ENCODE measurements at regions not wholly inside any gene's neighbourhood (a gene's known extent, or its start where the extent isn't known, plus 50 kb on each side); places are given as distances from the start of the nearest gene placed in this dataset.
"Not testable (repeated sequence)": the region's sequence is repeated elsewhere in the genome, so short reads cannot be mapped to it uniquely, and the experiment has no call there.

DNA sequence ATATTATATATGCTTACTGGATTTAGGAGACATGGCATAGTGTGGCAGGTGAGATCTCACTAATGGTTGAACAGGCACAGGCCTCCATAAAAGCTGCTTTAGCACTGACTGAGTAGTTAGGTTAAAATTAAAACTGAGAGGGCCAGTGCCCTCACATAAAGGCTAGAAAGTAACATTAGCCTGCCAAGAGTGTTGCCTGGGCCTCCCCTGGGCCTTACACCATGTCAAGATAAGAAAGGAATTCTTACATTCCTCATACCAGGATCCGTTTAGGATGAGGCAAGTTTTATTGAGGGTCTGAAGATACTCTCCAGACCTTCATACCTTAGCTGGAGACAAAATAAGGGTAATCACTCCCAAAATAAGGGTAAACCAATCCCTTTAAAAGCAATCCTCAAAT is 1011.8 kb downstream of the PLA2G4A start:
- Histone ChIP-seq H3K9me3 (ENCODE audit: control insufficient read depth, low read length) (peaks cover 3% of the 10 kb centered on the region), H3K4me3 (ENCODE audit: insufficient read depth, low read depth, low read length) (no peak overlapping the region), H3K27me3 (ENCODE audit: control insufficient read depth, insufficient read depth, low read length, poor library complexity, severe bottlenecking) (no peaks in the 10 kb centered on the region), H3K27ac (ENCODE audit: insufficient read depth, low read depth, low read length, poor library complexity, severe bottlenecking) (no peak overlapping the region), H3K4me1 (ENCODE audit: control insufficient read depth, insufficient read depth, low read length) (no peaks in the 10 kb centered on the region), H3K36me3 (ENCODE audit: control insufficient read depth, insufficient read depth, low read length) (no peaks in the 10 kb centered on the region)
- WGBS, 2 experiments = 63 to 87% methylated on average over 1 of the region's 1 CpG

DNA sequence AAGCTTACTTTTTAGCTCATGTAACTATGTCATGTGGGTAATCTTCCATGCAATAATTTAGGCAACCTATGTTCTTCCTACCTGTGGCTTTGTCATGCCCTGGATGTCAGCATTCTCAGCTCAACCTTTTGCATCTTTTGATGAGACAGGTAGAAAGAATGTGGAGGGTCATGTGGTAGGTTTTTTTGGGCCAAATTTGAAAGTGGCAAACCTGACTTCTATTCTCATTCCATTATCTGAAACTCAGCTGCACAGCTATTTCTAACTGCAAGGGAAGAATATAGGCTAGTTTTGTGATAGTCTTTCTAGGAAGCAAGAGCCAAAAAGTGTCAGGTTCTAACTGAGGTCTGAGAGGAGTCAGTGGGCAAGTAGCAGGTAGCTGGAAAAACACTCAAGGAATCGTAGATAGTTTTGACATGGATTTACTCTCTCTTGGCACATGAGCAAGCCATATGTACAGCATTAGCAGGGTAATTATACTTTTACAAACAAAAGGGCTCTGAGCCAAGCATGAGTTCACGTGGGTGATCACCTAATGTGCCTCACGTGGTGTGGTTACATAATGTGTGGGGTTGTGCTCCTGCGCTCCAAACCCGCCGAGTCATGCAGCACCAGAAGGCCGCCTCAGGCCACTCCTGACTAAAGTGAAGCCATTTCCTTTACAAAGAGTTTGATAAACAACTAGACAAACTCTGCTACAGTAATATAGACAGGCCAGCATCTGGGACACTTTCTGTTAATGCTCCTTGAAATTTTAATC is 1013.8 kb downstream of the PLA2G4A start:
- H3K4me1 ChIP-seq (ENCODE audit: control insufficient read depth, insufficient read depth, low read length) = no peaks in the 10 kb centered on the region
- H3K27ac ChIP-seq (ENCODE audit: insufficient read depth, low read depth, low read length, poor library complexity, severe bottlenecking) = no peak overlapping the region
- no peaks in the 10 kb centered on the region for H3K36me3 ChIP-seq (ENCODE audit: control insufficient read depth, insufficient read depth, low read length)
- peaks cover 3% of the 10 kb centered on the region for H3K9me3 ChIP-seq (ENCODE audit: control insufficient read depth, low read length)
- no peak overlapping the region for H3K4me3 ChIP-seq (ENCODE audit: insufficient read depth, low read depth, low read length)
- 90 to 91% methylated on average over 7 of the region's 7 CpGs for WGBS, 2 experiments
- no peaks in the 10 kb centered on the region for H3K27me3 ChIP-seq (ENCODE audit: control insufficient read depth, insufficient read depth, low read length, poor library complexity, severe bottlenecking)

DNA sequence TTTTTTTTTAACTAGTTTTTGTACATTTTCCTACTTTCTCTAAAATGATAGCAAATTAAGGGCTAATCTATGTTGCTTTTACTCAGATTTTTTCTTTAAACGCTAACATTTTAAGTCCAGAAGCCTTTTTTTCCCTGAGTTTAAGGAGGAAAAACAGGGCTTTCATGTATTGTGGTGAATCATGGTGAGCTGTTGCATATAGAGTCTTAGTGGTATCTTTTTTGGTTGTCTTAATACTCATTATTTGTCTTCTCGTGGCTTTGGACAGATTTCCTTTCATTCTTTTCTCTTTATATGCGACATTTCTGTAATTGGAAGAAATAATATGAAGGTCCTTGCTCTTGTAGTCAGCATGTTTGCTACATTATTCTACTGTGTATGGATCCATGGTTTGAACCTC is 1015.6 kb downstream of the PLA2G4A start:
- Histone ChIP-seq H3K4me1 (ENCODE audit: control insufficient read depth, insufficient read depth, low read length) (no peaks in the 10 kb centered on the region), H3K27ac (ENCODE audit: insufficient read depth, low read depth, low read length, poor library complexity, severe bottlenecking) (no peak overlapping the region), H3K27me3 (ENCODE audit: control insufficient read depth, insufficient read depth, low read length, poor library complexity, severe bottlenecking) (no peaks in the 10 kb centered on the region), H3K9me3 (ENCODE audit: control insufficient read depth, low read length) (peaks cover 3% of the 10 kb centered on the region), H3K36me3 (ENCODE audit: control insufficient read depth, insufficient read depth, low read length) (no peaks in the 10 kb centered on the region), H3K4me3 (ENCODE audit: insufficient read depth, low read depth, low read length) (no peak overlapping the region)
- WGBS, 2 experiments = 100% methylated on average over 3 of the region's 3 CpGs

DNA sequence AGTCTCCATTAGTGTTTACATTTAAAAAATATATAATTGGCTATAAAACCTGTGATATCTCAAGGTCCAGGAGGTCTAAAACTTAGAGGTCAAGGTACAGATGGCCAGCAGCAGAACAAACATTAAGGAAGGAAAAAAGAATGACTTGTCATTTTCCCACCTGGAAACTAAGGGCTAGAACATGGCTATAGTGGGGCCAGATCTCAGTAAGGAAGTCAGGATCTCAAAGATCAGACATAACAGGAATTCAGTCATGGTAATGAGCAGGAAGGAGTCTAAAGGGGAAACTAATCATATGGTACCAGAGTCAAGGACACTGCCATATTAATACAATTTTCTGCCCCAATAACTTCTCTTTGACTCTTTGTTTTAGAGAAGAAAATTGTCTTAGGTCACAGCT is 1018.8 kb downstream of the PLA2G4A start:
- peaks cover 3% of the 10 kb centered on the region for H3K9me3 ChIP-seq (ENCODE audit: control insufficient read depth, low read length)
- H3K27me3 ChIP-seq (ENCODE audit: control insufficient read depth, insufficient read depth, low read length, poor library complexity, severe bottlenecking) = no peaks in the 10 kb centered on the region
- H3K4me3 ChIP-seq (ENCODE audit: insufficient read depth, low read depth, low read length) = no peak overlapping the region
- H3K27ac ChIP-seq (ENCODE audit: insufficient read depth, low read depth, low read length, poor library complexity, severe bottlenecking) = no peak overlapping the region
- no peaks in the 10 kb centered on the region for H3K36me3 ChIP-seq (ENCODE audit: control insufficient read depth, insufficient read depth, low read length)
- no peaks in the 10 kb centered on the region for H3K4me1 ChIP-seq (ENCODE audit: control insufficient read depth, insufficient read depth, low read length)

DNA sequence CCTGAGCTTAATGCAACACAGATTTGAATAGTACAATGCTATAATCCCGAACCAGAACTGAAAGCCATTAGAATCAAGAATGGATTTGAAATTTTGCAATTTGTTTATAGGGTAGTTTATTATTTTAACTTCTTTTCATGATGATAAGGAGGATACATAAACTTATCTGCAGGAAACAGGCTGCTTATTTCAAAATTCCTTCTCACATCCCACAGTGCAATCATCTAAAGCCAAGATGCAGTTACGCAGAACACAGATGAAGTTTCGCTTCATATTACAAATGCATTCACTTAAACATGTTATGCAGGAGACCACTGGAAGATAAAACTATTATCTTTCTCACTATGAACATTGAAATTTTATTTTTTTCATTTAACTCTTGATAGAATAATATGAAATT is 1019.6 kb downstream of the PLA2G4A start:
- Histone ChIP-seq H3K4me3 (ENCODE audit: insufficient read depth, low read depth, low read length) (no peak overlapping the region), H3K27ac (ENCODE audit: insufficient read depth, low read depth, low read length, poor library complexity, severe bottlenecking) (no peak overlapping the region)

DNA sequence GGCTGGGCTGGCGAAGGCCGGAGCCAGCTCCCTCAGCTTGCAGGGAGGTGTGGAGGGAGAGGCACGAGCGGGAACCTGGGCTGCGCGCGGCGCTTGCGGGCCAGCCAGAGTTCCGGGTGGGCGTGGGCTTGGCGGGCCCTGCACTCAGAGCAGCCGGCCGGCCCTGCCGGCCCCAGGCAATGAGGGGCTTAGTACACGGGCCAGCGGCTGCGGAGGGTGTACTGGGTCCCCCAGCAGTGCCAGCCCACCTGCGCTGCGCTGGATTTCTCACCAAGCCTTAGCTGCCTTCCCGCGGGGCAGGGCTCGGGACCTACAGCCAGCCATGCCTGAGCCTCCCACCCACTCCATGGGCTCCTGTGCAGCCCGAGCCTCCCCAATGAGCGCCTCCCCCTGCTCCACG is 1021.4 kb downstream of the PLA2G4A start:
- H3K9me3 ChIP-seq (ENCODE audit: control insufficient read depth, low read length); H3K27ac ChIP-seq (ENCODE audit: insufficient read depth, low read depth, low read length, poor library complexity, severe bottlenecking); H3K36me3 ChIP-seq (ENCODE audit: control insufficient read depth, insufficient read depth, low read length); H3K27me3 ChIP-seq (ENCODE audit: control insufficient read depth, insufficient read depth, low read length, poor library complexity, severe bottlenecking); H3K4me1 ChIP-seq (ENCODE audit: control insufficient read depth, insufficient read depth, low read length); H3K4me3 ChIP-seq (ENCODE audit: insufficient read depth, low read depth, low read length): not testable (repeated sequence)
- WGBS, 2 experiments = 93% methylated on average over 26 of the region's 26 CpGs

More for the DNA sequence above, 1019.6 kb downstream of the PLA2G4A start:
- WGBS, 2 experiments = 94 to 100% methylated on average over 2 to 3 of the region's 3 CpGs
- no peaks in the 10 kb centered on the region for H3K27me3 ChIP-seq (ENCODE audit: control insufficient read depth, insufficient read depth, low read length, poor library complexity, severe bottlenecking)
- no peaks in the 10 kb centered on the region for H3K36me3 ChIP-seq (ENCODE audit: control insufficient read depth, insufficient read depth, low read length)
- no peaks in the 10 kb centered on the region for H3K4me1 ChIP-seq (ENCODE audit: control insufficient read depth, insufficient read depth, low read length)
- H3K9me3 ChIP-seq (ENCODE audit: control insufficient read depth, low read length) = no peaks in the 10 kb centered on the region

DNA sequence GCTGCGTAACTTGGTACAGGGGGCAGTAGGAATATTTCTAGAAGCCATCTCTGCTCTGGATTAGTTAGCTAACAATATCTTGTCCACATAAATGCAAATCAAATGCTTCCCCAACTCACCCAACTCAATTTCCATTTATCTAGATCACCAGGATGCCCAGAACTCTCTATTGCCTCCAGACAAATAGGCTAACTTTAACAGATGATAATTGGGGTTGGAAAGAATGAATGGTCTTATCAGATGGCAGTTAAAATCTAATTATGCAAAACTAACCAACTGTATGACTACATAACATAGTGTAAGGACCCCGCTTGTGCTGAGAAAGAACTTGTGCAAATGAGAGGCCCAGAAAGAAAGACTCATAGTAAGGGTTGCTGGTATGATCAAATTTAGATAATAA is 1024.8 kb downstream of the PLA2G4A start:
- no peaks in the 10 kb centered on the region for H3K4me1 ChIP-seq (ENCODE audit: control insufficient read depth, insufficient read depth, low read length)
- no peaks in the 10 kb centered on the region for H3K36me3 ChIP-seq (ENCODE audit: control insufficient read depth, insufficient read depth, low read length)
- H3K9me3 ChIP-seq (ENCODE audit: control insufficient read depth, low read length) = no peaks in the 10 kb centered on the region
- no peak overlapping the region for H3K4me3 ChIP-seq (ENCODE audit: insufficient read depth, low read depth, low read length)
- H3K27ac ChIP-seq (ENCODE audit: insufficient read depth, low read depth, low read length, poor library complexity, severe bottlenecking) = no peak overlapping the region
- no peaks in the 10 kb centered on the region for H3K27me3 ChIP-seq (ENCODE audit: control insufficient read depth, insufficient read depth, low read length, poor library complexity, severe bottlenecking)
- whole genome bisulfite sequencing, 2 experiments = 100% methylated on average over 1 to 2 of the region's 2 CpGs

DNA sequence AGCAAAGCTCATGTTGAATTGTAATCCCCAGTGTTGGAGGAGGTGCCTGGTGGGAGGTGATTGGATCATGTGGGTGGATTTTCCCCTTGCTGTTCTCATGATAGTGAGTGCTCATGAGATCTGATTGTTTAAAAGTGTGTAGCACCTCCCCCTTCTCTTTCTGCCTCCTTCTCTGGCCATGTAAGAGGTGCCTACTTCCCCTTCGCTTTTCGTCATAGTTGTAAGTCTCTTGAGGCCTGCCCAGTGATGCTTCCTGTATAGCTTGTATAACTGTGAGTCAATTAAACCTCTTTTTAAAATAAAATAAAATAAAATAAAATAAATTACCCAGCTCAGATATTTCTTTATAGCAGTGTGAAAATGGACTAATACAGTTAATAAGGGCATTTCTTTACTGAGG is 1025.7 kb downstream of the PLA2G4A start:
- no peak overlapping the region for H3K27ac ChIP-seq (ENCODE audit: insufficient read depth, low read depth, low read length, poor library complexity, severe bottlenecking)
- no peak overlapping the region for H3K4me3 ChIP-seq (ENCODE audit: insufficient read depth, low read depth, low read length)
- no peaks in the 10 kb centered on the region for H3K4me1 ChIP-seq (ENCODE audit: control insufficient read depth, insufficient read depth, low read length)
- no peaks in the 10 kb centered on the region for H3K27me3 ChIP-seq (ENCODE audit: control insufficient read depth, insufficient read depth, low read length, poor library complexity, severe bottlenecking)
- no peaks in the 10 kb centered on the region for H3K9me3 ChIP-seq (ENCODE audit: control insufficient read depth, low read length)
- 94% methylated on average over 2 of the region's 2 CpGs; no CpG with 5 or more reads in 1 of the 2 experiments for WGBS, 2 experiments
- no peaks in the 10 kb centered on the region for H3K36me3 ChIP-seq (ENCODE audit: control insufficient read depth, insufficient read depth, low read length)

DNA sequence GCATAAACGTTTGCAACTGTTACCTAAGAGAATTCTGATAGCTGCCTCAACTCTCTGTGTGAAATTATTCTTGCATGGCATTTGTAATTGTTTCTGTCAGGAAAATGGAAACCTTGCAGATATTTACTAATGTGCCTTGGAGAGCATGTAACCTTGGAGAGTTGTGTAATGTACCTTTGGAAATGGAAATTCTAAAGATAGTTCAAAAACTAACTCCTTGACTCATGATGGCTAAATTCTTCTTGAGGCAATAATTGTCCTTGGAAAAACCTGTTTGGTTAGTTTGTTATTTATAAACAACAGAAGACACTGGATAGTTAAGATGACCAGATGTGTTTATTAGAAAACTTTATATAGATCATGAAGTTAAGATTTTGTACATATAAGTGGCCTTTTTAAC is 1033.8 kb downstream of the PLA2G4A start:
- Histone ChIP-seq H3K27me3 (ENCODE audit: control insufficient read depth, insufficient read depth, low read length, poor library complexity, severe bottlenecking) (no peaks in the 10 kb centered on the region), H3K27ac (ENCODE audit: insufficient read depth, low read depth, low read length, poor library complexity, severe bottlenecking) (no peak overlapping the region), H3K4me3 (ENCODE audit: insufficient read depth, low read depth, low read length) (no peak overlapping the region), H3K4me1 (ENCODE audit: control insufficient read depth, insufficient read depth, low read length) (no peaks in the 10 kb centered on the region), H3K36me3 (ENCODE audit: control insufficient read depth, insufficient read depth, low read length) (no peaks in the 10 kb centered on the region), H3K9me3 (ENCODE audit: control insufficient read depth, low read length) (no peaks in the 10 kb centered on the region)
- 79 to 90% methylated on average over 1 of the region's 1 CpG for WGBS, 2 experiments

DNA sequence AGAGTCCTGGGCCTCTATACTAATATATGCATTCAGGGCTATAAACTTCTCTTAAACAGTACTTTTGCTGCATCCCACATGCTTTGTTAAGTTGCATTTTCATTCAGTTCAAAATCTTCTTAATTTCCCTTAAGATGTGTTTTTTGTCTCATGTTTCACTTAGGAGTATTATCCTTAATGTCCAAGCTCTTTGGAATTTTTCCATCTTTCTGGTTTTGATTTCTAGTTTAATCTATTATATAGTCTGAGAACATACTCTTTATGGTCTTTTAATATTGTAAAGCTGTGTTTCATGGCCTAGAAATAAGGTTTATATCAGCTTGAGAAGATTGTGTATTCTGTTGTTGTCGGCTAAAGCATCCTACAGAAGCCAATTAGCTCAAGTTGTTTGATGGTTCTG is 1041.8 kb downstream of the PLA2G4A start:
- Histone ChIP-seq H3K27ac (ENCODE audit: insufficient read depth, low read depth, low read length, poor library complexity, severe bottlenecking) (no peak overlapping the region), H3K36me3 (ENCODE audit: control insufficient read depth, insufficient read depth, low read length) (no peaks in the 10 kb centered on the region), H3K27me3 (ENCODE audit: control insufficient read depth, insufficient read depth, low read length, poor library complexity, severe bottlenecking) (no peaks in the 10 kb centered on the region), H3K4me3 (ENCODE audit: insufficient read depth, low read depth, low read length) (no peak overlapping the region), H3K9me3 (ENCODE audit: control insufficient read depth, low read length) (no peaks in the 10 kb centered on the region), H3K4me1 (ENCODE audit: control insufficient read depth, insufficient read depth, low read length) (no peaks in the 10 kb centered on the region)
- WGBS, 2 experiments = 100% methylated on average over 1 of the region's 1 CpG; no CpG with 5 or more reads in 1 of the 2 experiments
